ENCODE measurements at regions not wholly inside any gene's neighbourhood (a gene's known extent, or its start where the extent isn't known, plus 50 kb on each side); places are given as distances from the start of the nearest gene placed in this dataset.

DNA sequence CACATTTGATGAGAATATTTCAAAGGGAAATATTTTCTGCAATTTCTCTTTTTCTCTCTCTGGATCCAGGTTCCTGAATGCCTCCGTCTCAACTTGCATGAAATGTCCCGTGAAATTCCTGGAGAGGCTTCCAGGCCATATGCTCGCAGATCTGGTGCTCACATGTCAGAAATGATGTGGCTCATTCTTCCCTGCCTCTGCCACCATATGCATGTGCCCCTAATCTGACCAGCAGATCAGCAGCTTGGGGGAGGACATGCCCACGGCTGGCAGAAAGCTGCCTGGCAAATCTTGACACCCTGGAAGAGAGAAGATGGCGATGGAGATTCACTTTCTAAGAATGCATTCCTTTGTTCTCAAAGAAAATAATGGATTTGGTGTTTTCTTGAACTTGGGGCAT is 490.7 kb downstream of the RPS24 start:
- Mint-ChIP-seq H3K4me1 (no peaks in the 10 kb centered on the region), H3K27me3 (peaks cover 0 to 12% (median 7%) of the 10 kb centered on the region in 3 donors), H3K27ac (no peak overlapping the region), H3K4me3 (no peak overlapping the region), H3K36me3 (no peaks in the 10 kb centered on the region), H3K9me3 (peaks cover 0 to 2% (median 0%) of the 10 kb centered on the region in 7 donors)
- ATAC-seq (ENCODE audit: low read depth in 2 of 2), result no peak
- DNase-seq, result no peak

DNA sequence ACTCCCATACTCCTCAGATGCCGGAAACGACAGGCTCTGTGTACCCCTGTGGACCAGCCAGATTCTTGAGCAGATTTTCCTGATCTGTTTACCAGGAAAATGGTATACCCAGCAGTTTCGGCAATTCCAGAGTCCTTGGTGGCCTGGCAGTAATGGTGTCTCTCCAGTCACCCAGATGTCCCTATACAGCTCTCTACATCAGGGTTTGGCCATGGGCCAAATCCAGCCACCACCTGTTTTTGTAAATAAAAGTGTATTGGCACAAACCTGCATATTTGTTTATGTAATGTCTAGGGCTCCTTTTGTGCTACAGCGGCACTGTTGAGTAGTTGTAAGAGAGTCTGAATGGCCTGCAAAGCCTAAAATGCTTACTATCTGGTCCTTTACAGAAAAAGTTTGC is 491.3 kb downstream of the RPS24 start:
- Mint-ChIP-seq H3K27ac (no peak overlapping the region), H3K27me3 (peaks cover 0 to 12% (median 7%) of the 10 kb centered on the region in 3 donors), H3K4me1 (no peaks in the 10 kb centered on the region), H3K9me3 (peaks cover 0 to 2% (median 0%) of the 10 kb centered on the region in 7 donors), H3K4me3 (no peak overlapping the region), H3K36me3 (no peaks in the 10 kb centered on the region)
- DNase-seq, result no peak
- no peak for ATAC-seq (ENCODE audit: low read depth in 2 of 2)

DNA sequence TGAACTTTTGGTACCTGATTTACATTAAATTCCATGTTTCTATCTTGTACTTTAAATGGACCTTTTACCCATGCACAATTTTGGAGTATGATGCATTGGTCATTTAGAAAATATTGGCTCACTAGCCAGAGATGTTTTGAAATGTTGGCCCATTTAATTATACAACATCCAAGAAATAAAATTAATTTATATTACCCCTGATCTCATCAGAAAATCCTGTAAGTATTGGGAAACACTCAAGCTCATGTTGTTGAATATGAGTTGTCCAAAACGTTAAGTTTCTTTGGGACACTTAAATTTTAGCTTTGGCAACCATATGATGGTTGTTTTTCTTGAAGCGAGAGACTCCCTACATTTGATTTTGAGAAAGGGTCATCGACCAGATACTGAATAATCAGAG is 492.7 kb downstream of the RPS24 start:
- peaks cover 0 to 2% (median 0%) of the 10 kb centered on the region in 7 donors for H3K9me3 Mint-ChIP-seq
- no peaks in the 10 kb centered on the region for H3K4me1 Mint-ChIP-seq
- DNase-seq (no peak), ATAC-seq (ENCODE audit: low read depth in 2 of 2) (no peak)
- peaks cover 0 to 12% (median 7%) of the 10 kb centered on the region in 3 donors for H3K27me3 Mint-ChIP-seq
- no peaks in the 10 kb centered on the region for H3K36me3 Mint-ChIP-seq
- H3K27ac Mint-ChIP-seq, result no peak overlapping the region
- H3K4me3 Mint-ChIP-seq, result no peak overlapping the region

DNA sequence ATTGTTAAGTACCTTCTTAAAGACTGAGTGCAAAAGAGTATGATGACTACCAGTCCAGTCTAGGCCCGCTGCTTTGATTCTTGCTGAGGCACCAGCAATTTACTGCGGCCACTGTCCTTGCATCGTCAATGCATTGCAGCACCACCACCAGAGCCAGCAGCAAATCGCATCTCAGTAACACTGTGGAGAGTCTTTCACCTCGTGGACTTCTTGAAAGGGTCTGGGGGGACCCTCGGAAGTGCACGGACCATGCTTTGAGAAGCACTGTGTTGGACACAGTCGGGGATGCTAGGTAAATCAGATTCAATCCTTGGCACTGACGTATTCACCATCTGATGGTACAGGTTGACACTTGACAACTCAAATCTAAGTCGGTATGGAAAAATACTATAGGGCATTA is 493.6 kb downstream of the RPS24 start:
- peaks cover 0 to 14% (median 14%) of the 10 kb centered on the region in 3 donors for H3K27me3 Mint-ChIP-seq
- no peak for ATAC-seq (ENCODE audit: low read depth in 2 of 2)
- no peak overlapping the region for H3K4me3 Mint-ChIP-seq
- H3K36me3 Mint-ChIP-seq, result no peaks in the 10 kb centered on the region
- no peak for DNase-seq
- H3K27ac Mint-ChIP-seq, result no peak overlapping the region
- no peaks in the 10 kb centered on the region for H3K4me1 Mint-ChIP-seq
- H3K9me3 Mint-ChIP-seq, result peaks cover 0 to 2% (median 0%) of the 10 kb centered on the region in 7 donors

DNA sequence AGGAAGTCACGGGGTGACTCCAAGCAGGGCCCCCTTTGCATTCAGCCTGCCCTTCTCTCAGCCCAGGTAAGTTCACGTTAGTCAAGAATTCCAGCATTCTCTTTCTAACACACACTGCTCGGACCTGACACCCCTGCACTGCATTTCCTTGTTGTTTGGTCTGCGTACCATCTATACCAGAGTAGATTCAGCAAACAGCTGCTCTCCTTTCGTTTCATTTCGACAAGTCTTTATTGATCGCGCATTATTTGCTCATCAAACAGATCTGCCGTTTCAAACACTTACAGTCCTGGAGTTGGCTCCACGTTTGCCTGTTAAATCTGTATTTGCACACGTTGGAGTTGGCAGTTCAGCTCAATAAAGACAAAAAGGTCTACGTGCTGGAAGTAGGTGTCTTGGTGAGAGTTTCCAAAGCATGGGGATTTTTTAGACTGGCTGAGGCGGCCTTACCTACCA is 495.1 kb downstream of the RPS24 start:
- no peaks in the 10 kb centered on the region for H3K36me3 Mint-ChIP-seq
- peaks cover 0 to 14% (median 11%) of the 10 kb centered on the region in 3 donors for H3K27me3 Mint-ChIP-seq
- no peak overlapping the region for H3K4me3 Mint-ChIP-seq

DNA sequence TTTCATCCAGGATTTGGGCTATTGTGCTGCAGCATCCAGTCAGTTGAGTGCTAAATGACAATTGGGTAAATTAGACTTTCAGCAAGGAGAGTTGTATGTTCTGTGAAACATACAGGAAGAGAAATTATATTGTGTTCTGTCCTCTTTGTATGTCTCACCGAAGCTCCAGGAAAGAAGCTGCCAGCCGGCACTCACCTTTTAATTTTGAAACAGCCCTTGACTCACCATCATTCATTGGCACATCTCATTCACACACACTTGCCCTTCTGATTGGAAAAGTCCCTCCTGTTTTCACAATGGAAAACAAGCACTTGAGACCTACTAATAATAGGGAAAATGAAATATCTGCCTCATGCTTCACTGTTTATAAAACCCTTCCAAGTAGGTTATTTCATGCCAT is 495.6 kb downstream of the RPS24 start:
- no peak overlapping the region for H3K27ac Mint-ChIP-seq
- no peaks in the 10 kb centered on the region for H3K36me3 Mint-ChIP-seq
- H3K27me3 Mint-ChIP-seq, result peaks cover 0 to 14% (median 11%) of the 10 kb centered on the region in 3 donors

More for the DNA sequence above, 495.1 kb downstream of the RPS24 start:
- DNase-seq, result no peak
- Mint-ChIP-seq H3K27ac (no peak overlapping the region), H3K9me3 (peaks cover 0 to 2% (median 0%) of the 10 kb centered on the region in 7 donors), H3K4me1 (peaks cover 0 to 2% (median 0%) of the 10 kb centered on the region in 3 donors)
- ATAC-seq (ENCODE audit: low read depth in 2 of 2), result no peak

DNA sequence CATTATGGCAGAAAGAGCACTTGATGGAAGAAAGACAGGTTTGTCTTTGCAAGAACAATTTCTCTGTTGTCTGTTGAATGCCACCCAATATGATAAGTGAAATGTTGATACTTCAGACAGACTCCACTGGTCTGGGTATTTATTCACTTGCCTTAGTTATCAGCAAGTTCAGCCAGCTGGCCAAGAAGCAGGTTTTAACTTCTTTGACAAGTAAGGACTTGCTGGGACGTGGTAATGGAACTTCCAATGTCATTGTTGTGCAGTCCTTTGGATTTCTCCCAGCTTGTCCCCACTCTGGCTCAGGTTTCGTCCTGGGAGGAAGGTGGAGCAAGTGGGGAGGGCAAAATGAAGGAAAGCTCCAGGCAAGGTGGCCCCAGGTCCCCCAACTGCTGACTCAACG is 497.4 kb downstream of the RPS24 start:
- H3K9me3 Mint-ChIP-seq, result peaks cover 0 to 2% (median 0%) of the 10 kb centered on the region in 7 donors
- H3K4me1 Mint-ChIP-seq, result peaks cover 0 to 2% (median 0%) of the 10 kb centered on the region in 3 donors
- no peaks in the 10 kb centered on the region for H3K36me3 Mint-ChIP-seq
- DNase-seq, result no peak
- no peak overlapping the region for H3K27ac Mint-ChIP-seq
- no peak for ATAC-seq (ENCODE audit: low read depth in 2 of 2)
- H3K27me3 Mint-ChIP-seq, result peaks cover 0 to 11% (median 7%) of the 10 kb centered on the region in 3 donors
- H3K4me3 Mint-ChIP-seq, result no peak overlapping the region

More for the DNA sequence above, 495.6 kb downstream of the RPS24 start:
- no peak for DNase-seq
- Mint-ChIP-seq H3K4me3 (no peak overlapping the region), H3K4me1 (peaks cover 0 to 2% (median 0%) of the 10 kb centered on the region in 3 donors), H3K9me3 (peaks cover 0 to 2% (median 0%) of the 10 kb centered on the region in 7 donors)
- ATAC-seq (ENCODE audit: low read depth in 2 of 2), result no peak

DNA sequence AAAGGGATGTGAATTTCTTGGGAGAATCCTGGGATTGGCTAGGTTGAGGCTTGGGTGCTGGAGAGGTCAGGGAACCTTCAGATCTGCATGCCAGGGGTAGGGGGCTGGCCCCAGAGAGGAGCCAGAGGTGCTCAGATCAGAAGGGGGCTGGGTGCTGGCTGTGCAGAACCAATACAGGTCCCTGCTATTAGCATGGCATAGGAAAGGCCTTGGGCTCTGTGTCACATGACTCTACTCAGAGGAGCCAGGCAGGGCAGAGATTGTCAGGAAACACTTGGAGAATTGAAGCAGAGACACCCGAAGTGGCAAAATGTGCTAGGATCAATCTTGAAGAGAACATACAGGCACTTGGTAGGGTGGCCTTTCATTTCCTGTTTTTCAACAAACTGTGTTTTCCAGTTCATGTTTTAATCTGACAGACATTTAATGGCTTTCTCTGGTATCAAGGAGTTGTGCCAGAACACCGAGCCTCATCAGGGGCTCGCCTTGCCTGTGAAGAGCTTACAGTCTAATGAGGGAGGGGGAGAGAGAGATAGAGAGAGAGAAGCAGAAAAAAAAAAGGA is 498.9 kb downstream of the RPS24 start:
- H3K27ac Mint-ChIP-seq, result no peak overlapping the region
- DNase-seq, result no peak
- peaks cover 0 to 2% (median 0%) of the 10 kb centered on the region in 7 donors for H3K9me3 Mint-ChIP-seq
- no peaks in the 10 kb centered on the region for H3K36me3 Mint-ChIP-seq
- peaks cover 3 to 11% (median 7%) of the 10 kb centered on the region in 3 donors for H3K27me3 Mint-ChIP-seq
- H3K4me1 Mint-ChIP-seq, result peaks cover 0 to 2% (median 0%) of the 10 kb centered on the region in 3 donors
- no peak for ATAC-seq (ENCODE audit: low read depth in 2 of 2)
- no peak overlapping the region for H3K4me3 Mint-ChIP-seq

DNA sequence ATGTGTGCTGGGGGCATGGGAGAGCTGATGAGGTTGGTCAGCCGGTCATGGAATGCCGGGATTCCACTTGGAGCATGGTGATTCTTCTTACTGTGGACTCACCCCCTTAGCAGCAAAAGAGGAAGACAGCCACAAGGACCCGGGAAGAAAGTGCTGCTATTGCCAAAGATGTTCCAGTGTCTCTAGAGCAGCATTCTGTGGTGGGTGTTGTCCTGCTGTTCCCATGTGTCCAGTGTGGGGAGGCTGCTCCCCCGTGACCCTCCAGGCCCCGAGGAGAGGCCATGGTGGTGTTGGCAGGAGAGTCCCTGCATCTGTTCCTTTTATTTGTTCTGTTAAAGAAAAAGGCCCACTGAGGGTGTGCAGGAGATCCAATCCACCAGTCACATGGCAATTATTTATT is 499.4 kb downstream of the RPS24 start:
- ATAC-seq (ENCODE audit: low read depth in 2 of 2), result no peak
- DNase-seq, result no peak
- Mint-ChIP-seq H3K4me3 (no peak overlapping the region), H3K27ac (no peak overlapping the region), H3K4me1 (peaks cover 0 to 2% (median 0%) of the 10 kb centered on the region in 3 donors), H3K36me3 (no peaks in the 10 kb centered on the region), H3K9me3 (peaks cover 0 to 2% (median 0%) of the 10 kb centered on the region in 7 donors), H3K27me3 (peaks cover 3 to 11% (median 7%) of the 10 kb centered on the region in 3 donors)

DNA sequence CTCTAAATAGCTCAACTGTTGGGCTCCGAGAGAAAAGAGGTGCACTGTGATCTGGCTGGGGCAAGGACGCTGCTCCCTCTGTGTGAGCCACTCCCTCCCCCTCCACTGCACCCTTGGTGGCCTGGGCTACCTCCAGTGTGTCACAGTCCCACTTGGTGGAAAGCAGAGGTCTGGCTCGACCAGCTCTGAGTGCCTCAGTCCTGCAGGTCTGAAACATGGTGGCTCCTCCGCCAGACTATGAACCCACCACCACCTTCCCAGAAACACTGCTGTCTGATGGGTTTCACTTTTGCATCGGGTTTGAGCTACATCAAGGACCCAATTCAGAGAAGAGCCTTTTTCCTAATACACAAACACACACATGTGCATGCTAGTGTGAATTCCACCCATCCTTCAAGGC is 500.1 kb downstream of the RPS24 start:
- Mint-ChIP-seq H3K9me3 (peaks cover 0 to 2% (median 0%) of the 10 kb centered on the region in 7 donors), H3K4me3 (no peak overlapping the region), H3K27ac (peak overlapping the region in 1 of 6 donors; percentile 20), H3K27me3 (peaks cover 3 to 13% (median 7%) of the 10 kb centered on the region in 3 donors), H3K4me1 (peaks cover 0 to 2% (median 0%) of the 10 kb centered on the region in 3 donors), H3K36me3 (no peaks in the 10 kb centered on the region)
- ATAC-seq (ENCODE audit: low read depth in 2 of 2) (no peak), DNase-seq (no peak)

DNA sequence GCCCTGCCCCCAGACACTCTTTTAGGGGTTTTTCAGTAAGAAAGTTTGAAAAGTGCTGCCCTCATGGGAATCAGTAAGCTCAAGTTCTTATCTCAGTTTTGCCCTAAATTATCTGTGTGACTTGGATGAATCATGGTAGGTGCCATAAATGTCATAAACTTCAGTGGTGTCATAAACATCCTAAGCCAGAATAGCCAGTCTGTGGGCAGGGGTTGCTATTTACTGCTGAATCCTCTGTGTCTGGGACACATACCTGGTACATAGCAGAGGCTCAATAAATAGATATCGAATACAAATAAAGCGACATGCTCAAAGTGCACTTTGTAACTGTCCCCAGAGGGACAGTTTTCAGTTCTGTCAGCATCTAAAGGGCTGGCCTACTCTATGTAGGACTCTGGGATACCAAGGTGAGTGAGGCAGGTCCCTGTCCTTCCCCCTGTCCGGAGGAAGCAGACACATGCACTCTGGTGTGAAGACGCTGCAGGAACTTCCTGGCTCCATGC is 502.1 kb downstream of the RPS24 start:
- H3K36me3 Mint-ChIP-seq, result peaks cover 0 to 8% of the 10 kb centered on the region in 2 donors
- DNase-seq (no peak), ATAC-seq (ENCODE audit: low read depth in 2 of 2) (no peak)
- H3K27me3 Mint-ChIP-seq, result peaks cover 19 to 32% (median 24%) of the 10 kb centered on the region in 3 donors
- no peak overlapping the region for H3K4me3 Mint-ChIP-seq
- no peak overlapping the region for H3K27ac Mint-ChIP-seq
- H3K4me1 Mint-ChIP-seq, result peaks cover 0 to 2% (median 0%) of the 10 kb centered on the region in 3 donors
- peaks cover 0 to 8% (median 2%) of the 10 kb centered on the region in 7 donors for H3K9me3 Mint-ChIP-seq

DNA sequence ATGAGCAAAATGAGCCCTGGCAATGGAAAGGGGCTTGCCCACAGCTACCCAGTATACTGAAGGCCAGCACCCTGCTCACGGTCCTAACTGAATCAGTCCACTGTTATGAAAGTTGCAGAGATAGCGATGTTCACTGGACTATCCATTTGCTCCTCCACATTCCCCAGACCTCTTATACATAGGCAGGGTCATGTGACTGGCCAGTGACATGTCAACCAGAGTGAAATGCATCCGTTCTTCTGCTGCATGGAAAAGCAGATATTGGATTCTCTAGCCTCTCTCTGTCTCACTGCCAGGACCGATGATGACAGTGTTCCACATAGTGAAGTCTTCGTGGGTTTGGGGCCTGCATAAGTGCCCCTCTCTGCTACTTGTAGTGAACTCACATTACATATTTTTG is 503.4 kb downstream of the RPS24 start:
- Mint-ChIP-seq H3K27ac (no peak overlapping the region), H3K27me3 (peaks cover 26 to 32% (median 27%) of the 10 kb centered on the region in 3 donors), H3K4me3 (no peak overlapping the region), H3K9me3 (peaks cover 0 to 12% (median 3%) of the 10 kb centered on the region in 7 donors), H3K36me3 (peaks cover 0 to 8% of the 10 kb centered on the region in 2 donors), H3K4me1 (peaks cover 0 to 2% (median 0%) of the 10 kb centered on the region in 3 donors)
- ATAC-seq (ENCODE audit: low read depth in 2 of 2), result no peak
- no peak for DNase-seq

DNA sequence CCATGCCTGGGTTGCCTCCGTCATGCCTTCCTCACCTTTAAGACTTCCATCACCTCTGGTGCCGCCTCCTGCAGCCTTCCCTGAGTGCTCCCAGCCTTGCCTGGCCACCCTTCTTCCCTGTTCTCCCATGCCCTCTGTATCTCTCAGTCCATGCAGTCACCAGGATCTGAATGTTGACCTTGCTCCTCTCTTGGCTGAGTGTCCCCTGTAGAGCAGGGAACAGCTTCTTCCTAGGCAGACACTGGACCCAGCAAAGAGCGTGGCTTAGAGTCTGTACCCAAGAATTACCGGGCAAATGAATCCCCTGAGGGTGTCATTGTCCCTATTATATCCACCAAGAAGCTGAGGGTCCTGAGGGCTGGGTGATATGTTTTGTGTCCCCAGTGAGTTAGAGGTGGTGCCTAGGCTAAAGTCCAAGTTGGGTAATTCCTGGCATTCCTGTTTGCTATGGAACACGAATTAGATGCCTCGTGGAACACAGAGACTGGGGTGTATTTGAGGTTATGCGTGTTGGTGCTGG is 505.6 kb downstream of the RPS24 start:
- Mint-ChIP-seq H3K36me3 (peaks cover 0 to 8% of the 10 kb centered on the region in 2 donors), H3K4me1 (no peaks in the 10 kb centered on the region), H3K9me3 (peaks cover 0 to 12% (median 3%) of the 10 kb centered on the region in 7 donors), H3K4me3 (no peak overlapping the region), H3K27ac (peak overlapping the region in 1 of 6 donors; percentile 15), H3K27me3 (peaks cover 29 to 32% (median 31%) of the 10 kb centered on the region in 3 donors)
- ATAC-seq (ENCODE audit: low read depth in 2 of 2) (no peak), DNase-seq (no peak)

Data from naive B cell (primary cell).